ENCODE measurements at regions not wholly inside any gene's neighbourhood (a gene's known extent, or its start where the extent isn't known, plus 50 kb on each side); places are given as distances from the start of the nearest gene placed in this dataset.

- CTCF ChIA-PET (ENCODE audit: unreplicated experiment): no interaction called here
- no peaks in the 10 kb centered on the region for H3K4me1 ChIP-seq (ENCODE audit: insufficient read depth, low read length, poor library complexity, severe bottlenecking)
- DNase-seq (ENCODE audit: low spot score): no peak
- no peak for TF ChIP-seq EZH2phosphoT487 (IDR thresholded peaks at IDR 0.05; ENCODE audit: borderline replicate concordance, low read depth, low read length)
- TF ChIP-seq CTCF (conservative IDR thresholded peaks at IDR 0.05; ENCODE audit: low read length): no peak
- H3K4me3 ChIP-seq (ENCODE audit: low read depth, low read length, poor library complexity, severe bottlenecking): no peak overlapping the region
- no peaks in the 10 kb centered on the region for H3K79me2 ChIP-seq (ENCODE audit: insufficient read depth, low read depth, low read length)
- no peak overlapping the region for H3K27ac ChIP-seq (ENCODE audit: low read depth, low read length, poor library complexity, severe bottlenecking)
- no peaks in the 10 kb centered on the region for H3K9me2 ChIP-seq (ENCODE audit: insufficient read depth, low read length)
- H3K9me3 ChIP-seq (ENCODE audit: low read length): no peaks in the 10 kb centered on the region
- BruUV-seq (replicated peaks): no TSS peak
- H2AFZ ChIP-seq (ENCODE audit: low read length): no peak overlapping the region
- H3K36me3 ChIP-seq (ENCODE audit: insufficient read depth, low read length): no peaks in the 10 kb centered on the region
- no peak overlapping the region for H3K4me2 ChIP-seq (ENCODE audit: low read length)
- intact Hi-C loops (cut with micrococcal nuclease; ENCODE audit: unreplicated experiment): no loop called here
- H4K20me1 ChIP-seq (ENCODE audit: insufficient read depth, low read length): no peaks in the 10 kb centered on the region
- POLR2A ChIA-PET: no interaction called here
Measured at GRCh38 chr5:112070022-112070421, 313.0 kb upstream of the NREP start.

GRCh38 chr5:112069329-112069728, 312.3 kb upstream of the NREP start:
- BruUV-seq (replicated peaks): no TSS peak
- H3K36me3 ChIP-seq (ENCODE audit: insufficient read depth, low read length): no peaks in the 10 kb centered on the region
- H3K4me1 ChIP-seq (ENCODE audit: insufficient read depth, low read length, poor library complexity, severe bottlenecking): no peaks in the 10 kb centered on the region
- H3K79me2 ChIP-seq (ENCODE audit: insufficient read depth, low read depth, low read length): no peaks in the 10 kb centered on the region
- H3K4me3 ChIP-seq (ENCODE audit: low read depth, low read length, poor library complexity, severe bottlenecking): no peak overlapping the region
- intact Hi-C loops (cut with micrococcal nuclease; ENCODE audit: unreplicated experiment): no loop called here
- H3K4me2 ChIP-seq (ENCODE audit: low read length): no peak overlapping the region
- POLR2A ChIA-PET: no interaction called here
- CTCF ChIA-PET (ENCODE audit: unreplicated experiment): no interaction called here
- no peaks in the 10 kb centered on the region for H3K9me2 ChIP-seq (ENCODE audit: insufficient read depth, low read length)
- DNase-seq (ENCODE audit: low spot score): no peak
- TF ChIP-seq EZH2phosphoT487 (IDR thresholded peaks at IDR 0.05; ENCODE audit: borderline replicate concordance, low read depth, low read length) (no peak), CTCF (conservative IDR thresholded peaks at IDR 0.05; ENCODE audit: low read length) (no peak)
- no peak overlapping the region for H2AFZ ChIP-seq (ENCODE audit: low read length)
- H3K27ac ChIP-seq (ENCODE audit: low read depth, low read length, poor library complexity, severe bottlenecking): no peak overlapping the region
- no peaks in the 10 kb centered on the region for H3K9me3 ChIP-seq (ENCODE audit: low read length)
- H4K20me1 ChIP-seq (ENCODE audit: insufficient read depth, low read length): no peaks in the 10 kb centered on the region

- no peak for DNase-seq (ENCODE audit: low spot score)
- no peaks in the 10 kb centered on the region for H3K9me2 ChIP-seq (ENCODE audit: insufficient read depth, low read length)
- no peaks in the 10 kb centered on the region for H4K20me1 ChIP-seq (ENCODE audit: insufficient read depth, low read length)
- H2AFZ ChIP-seq (ENCODE audit: low read length): no peak overlapping the region
- CTCF ChIA-PET (ENCODE audit: unreplicated experiment): no interaction called here
- POLR2A ChIA-PET: no interaction called here
- BruUV-seq (replicated peaks): no TSS peak
- H3K4me3 ChIP-seq (ENCODE audit: low read depth, low read length, poor library complexity, severe bottlenecking): no peak overlapping the region
- intact Hi-C loops (cut with micrococcal nuclease; ENCODE audit: unreplicated experiment): no loop called here
- H3K36me3 ChIP-seq (ENCODE audit: insufficient read depth, low read length): no peaks in the 10 kb centered on the region
- no peak overlapping the region for H3K27ac ChIP-seq (ENCODE audit: low read depth, low read length, poor library complexity, severe bottlenecking)
- no peak overlapping the region for H3K4me2 ChIP-seq (ENCODE audit: low read length)
- H3K9me3 ChIP-seq (ENCODE audit: low read length): no peaks in the 10 kb centered on the region
- H3K4me1 ChIP-seq (ENCODE audit: insufficient read depth, low read length, poor library complexity, severe bottlenecking): no peaks in the 10 kb centered on the region
- TF ChIP-seq EZH2phosphoT487 (IDR thresholded peaks at IDR 0.05; ENCODE audit: borderline replicate concordance, low read depth, low read length) (no peak), CTCF (conservative IDR thresholded peaks at IDR 0.05; ENCODE audit: low read length) (no peak)
- H3K79me2 ChIP-seq (ENCODE audit: insufficient read depth, low read depth, low read length): no peaks in the 10 kb centered on the region
Measured at GRCh38 chr5:112068593-112068992, 311.6 kb upstream of the NREP start.
